Activated naive CD4-positive, alpha-beta T cell treated with anti-CD3 and anti-CD28 coated beads, Interleukin-2, amount 10 ng/mL, durations not matched to agents 7 days and 5 days (primary cell): ENCODE measurements at regions not wholly inside any gene's neighbourhood (a gene's known extent, or its start where the extent isn't known, plus 50 kb on each side); places are given as distances from the start of the nearest gene placed in this dataset.

Experiments used
- CTCF ChIA-PET: fragments of 350-600 bp; sonication (Branson Sonifier 250); formaldehyde crosslinking; loops from one replicate; lab custom pipeline; 2021; ENCODE audit warnings: antibody characterized with exemption; lab: Charles Lee
- DNase-seq: peaks from one replicate; pipeline ENCODE4 v3.0.0-alpha.2; 2020
- H3K27ac Mint-ChIP-seq: one replicate; pipeline ENCODE4 v1.8.0; 2021; ENCODE audit warnings: mild to moderate bottlenecking, moderate library complexity, mixed read lengths
- H3K27me3 Mint-ChIP-seq: one replicate; pipeline ENCODE4 v1.8.0; 2021; ENCODE audit warnings: mild to moderate bottlenecking, mixed read lengths
- H3K36me3 Mint-ChIP-seq: one replicate; pipeline ENCODE4 v1.8.0; 2021; ENCODE audit warnings: mixed read lengths
- H3K4me1 Mint-ChIP-seq: one replicate; pipeline ENCODE4 v1.8.0; 2021; ENCODE audit warnings: mixed read lengths
- H3K4me3 Mint-ChIP-seq: one replicate; pipeline ENCODE4 v1.8.0; 2021; ENCODE audit warnings: mild to moderate bottlenecking, moderate library complexity, mixed read lengths
- H3K9me3 Mint-ChIP-seq: one replicate; pipeline ENCODE4 v1.8.0; 2021; ENCODE audit warnings: mixed read lengths

GRCh38 chr7:47045207-47046051 lies 536.5 kb downstream of the TNS3 start:
- CTCF ChIA-PET, result no interaction called here
- DNase-seq, result no peak
- no peaks in the 10 kb centered on the region for H3K27me3 Mint-ChIP-seq
- H3K4me1 Mint-ChIP-seq, result no peaks in the 10 kb centered on the region
- no peak overlapping the region for H3K27ac Mint-ChIP-seq
- no peak overlapping the region for H3K4me3 Mint-ChIP-seq
- H3K36me3 Mint-ChIP-seq, result no peaks in the 10 kb centered on the region
- H3K9me3 Mint-ChIP-seq, result no peaks in the 10 kb centered on the region

GRCh38 chr7:47044625-47045024 lies 537.3 kb downstream of the TNS3 start:
- Mint-ChIP-seq H3K9me3 (no peaks in the 10 kb centered on the region), H3K27me3 (no peaks in the 10 kb centered on the region), H3K4me3 (no peak overlapping the region), H3K36me3 (no peaks in the 10 kb centered on the region), H3K27ac (no peak overlapping the region), H3K4me1 (no peaks in the 10 kb centered on the region)
- DNase-seq, result no peak
- CTCF ChIA-PET, result no interaction called here

- H3K9me3 Mint-ChIP-seq, result peaks cover 1% of the 10 kb centered on the region
- no peaks in the 10 kb centered on the region for H3K4me1 Mint-ChIP-seq
- H3K27me3 Mint-ChIP-seq, result no peaks in the 10 kb centered on the region
- H3K4me3 Mint-ChIP-seq, result no peak overlapping the region
- H3K36me3 Mint-ChIP-seq, result no peaks in the 10 kb centered on the region
- no peak for DNase-seq
- CTCF ChIA-PET, result no interaction called here
- H3K27ac Mint-ChIP-seq, result no peak overlapping the region
These were observed 538.6 kb downstream of the TNS3 start for GRCh38 chr7:47043304-47043703.

- DNase-seq, result no peak
- Mint-ChIP-seq H3K4me1 (no peaks in the 10 kb centered on the region), H3K4me3 (no peak overlapping the region), H3K27ac (no peak overlapping the region), H3K9me3 (peaks cover 1% of the 10 kb centered on the region), H3K36me3 (no peaks in the 10 kb centered on the region), H3K27me3 (no peaks in the 10 kb centered on the region)
- CTCF ChIA-PET, result no interaction called here
These were observed 539.2 kb downstream of the TNS3 start for GRCh38 chr7:47042669-47043068.

GRCh38 chr7:47040795-47041347 lies 541.0 kb downstream of the TNS3 start:
- H3K27me3 Mint-ChIP-seq, result no peaks in the 10 kb centered on the region

GRCh38 chr7:47039904-47040303 lies 542.0 kb downstream of the TNS3 start:
- Mint-ChIP-seq H3K27ac (no peak overlapping the region), H3K4me3 (no peak overlapping the region), H3K36me3 (no peaks in the 10 kb centered on the region), H3K4me1 (no peaks in the 10 kb centered on the region), H3K9me3 (peaks cover 4% of the 10 kb centered on the region), H3K27me3 (no peaks in the 10 kb centered on the region)
- DNase-seq, result no peak
- CTCF ChIA-PET, result no interaction called here

More at GRCh38 chr7:47040795-47041347, 541.0 kb downstream of the TNS3 start:
- Mint-ChIP-seq H3K36me3 (no peaks in the 10 kb centered on the region), H3K9me3 (peaks cover 4% of the 10 kb centered on the region), H3K27ac (no peak overlapping the region), H3K4me1 (no peaks in the 10 kb centered on the region), H3K4me3 (no peak overlapping the region)
- CTCF ChIA-PET, result no interaction called here
- no peak for DNase-seq

- Mint-ChIP-seq H3K4me1 (no peaks in the 10 kb centered on the region), H3K9me3 (peaks cover 4% of the 10 kb centered on the region), H3K27ac (no peak overlapping the region), H3K27me3 (no peaks in the 10 kb centered on the region), H3K4me3 (no peak overlapping the region), H3K36me3 (no peaks in the 10 kb centered on the region)
- no peak for DNase-seq
- CTCF ChIA-PET, result no interaction called here
These were observed 542.7 kb downstream of the TNS3 start for GRCh38 chr7:47039089-47039648.

GRCh38 chr7:47038621-47039020 lies 543.3 kb downstream of the TNS3 start:
- no peak overlapping the region for H3K4me3 Mint-ChIP-seq
- DNase-seq, result no peak
- H3K36me3 Mint-ChIP-seq, result no peaks in the 10 kb centered on the region
- H3K4me1 Mint-ChIP-seq, result no peaks in the 10 kb centered on the region
- CTCF ChIA-PET, result no interaction called here
- H3K27ac Mint-ChIP-seq, result no peak overlapping the region
- H3K27me3 Mint-ChIP-seq, result no peaks in the 10 kb centered on the region
- peaks cover 4% of the 10 kb centered on the region for H3K9me3 Mint-ChIP-seq

- Mint-ChIP-seq H3K9me3 (peaks cover 4% of the 10 kb centered on the region), H3K4me1 (no peaks in the 10 kb centered on the region), H3K4me3 (no peak overlapping the region), H3K27me3 (no peaks in the 10 kb centered on the region), H3K27ac (no peak overlapping the region), H3K36me3 (no peaks in the 10 kb centered on the region)
- DNase-seq, result no peak
- CTCF ChIA-PET, result no interaction called here
These were observed 544.3 kb downstream of the TNS3 start for GRCh38 chr7:47037607-47038006.

GRCh38 chr7:47036909-47037308 lies 545.0 kb downstream of the TNS3 start:
- H3K4me1 Mint-ChIP-seq, result no peaks in the 10 kb centered on the region
- CTCF ChIA-PET, result no interaction called here
- no peak for DNase-seq
- H3K4me3 Mint-ChIP-seq, result no peak overlapping the region
- peaks cover 4% of the 10 kb centered on the region for H3K9me3 Mint-ChIP-seq
- no peaks in the 10 kb centered on the region for H3K27me3 Mint-ChIP-seq
- H3K36me3 Mint-ChIP-seq, result no peaks in the 10 kb centered on the region
- no peak overlapping the region for H3K27ac Mint-ChIP-seq

GRCh38 chr7:47035522-47035921 lies 546.4 kb downstream of the TNS3 start:
- no peak for DNase-seq
- no peaks in the 10 kb centered on the region for H3K27me3 Mint-ChIP-seq
- H3K4me3 Mint-ChIP-seq, result no peak overlapping the region
- CTCF ChIA-PET, result no interaction called here
- peaks cover 4% of the 10 kb centered on the region for H3K9me3 Mint-ChIP-seq
- H3K27ac Mint-ChIP-seq, result no peak overlapping the region
- H3K36me3 Mint-ChIP-seq, result no peaks in the 10 kb centered on the region
- H3K4me1 Mint-ChIP-seq, result no peaks in the 10 kb centered on the region

- Mint-ChIP-seq H3K9me3 (peaks cover 4% of the 10 kb centered on the region), H3K4me1 (no peaks in the 10 kb centered on the region), H3K27me3 (no peaks in the 10 kb centered on the region), H3K4me3 (no peak overlapping the region), H3K36me3 (no peaks in the 10 kb centered on the region), H3K27ac (no peak overlapping the region)
- no peak for DNase-seq
- CTCF ChIA-PET, result no interaction called here
These were observed 547.7 kb downstream of the TNS3 start for GRCh38 chr7:47034180-47034579.

- Mint-ChIP-seq H3K27me3 (no peaks in the 10 kb centered on the region), H3K36me3 (no peaks in the 10 kb centered on the region), H3K4me3 (no peak overlapping the region), H3K4me1 (no peaks in the 10 kb centered on the region), H3K9me3 (peaks cover 3% of the 10 kb centered on the region), H3K27ac (no peak overlapping the region)
- CTCF ChIA-PET, result no interaction called here
- DNase-seq, result no peak
These were observed 549.4 kb downstream of the TNS3 start for GRCh38 chr7:47032536-47032908.

GRCh38 chr7:47031786-47032535 lies 550.0 kb downstream of the TNS3 start:
- CTCF ChIA-PET, result no interaction called here
- Mint-ChIP-seq H3K4me1 (no peaks in the 10 kb centered on the region), H3K36me3 (no peaks in the 10 kb centered on the region), H3K9me3 (peaks cover 3% of the 10 kb centered on the region), H3K4me3 (no peak overlapping the region), H3K27ac (no peak overlapping the region), H3K27me3 (no peaks in the 10 kb centered on the region)
- no peak for DNase-seq
